ENCODE measurements at regions not wholly inside any gene's neighbourhood (a gene's known extent, or its start where the extent isn't known, plus 50 kb on each side); places are given as distances from the start of the nearest gene placed in this dataset.
"Not testable (repeated sequence)": the region's sequence is repeated elsewhere in the genome, so short reads cannot be mapped to it uniquely, and the experiment has no call there.

- no peak for DNase-seq
These were observed 1915.4 kb downstream of the ARAP2 start for GRCh38 chr4:34328939-34329338.

DNA sequence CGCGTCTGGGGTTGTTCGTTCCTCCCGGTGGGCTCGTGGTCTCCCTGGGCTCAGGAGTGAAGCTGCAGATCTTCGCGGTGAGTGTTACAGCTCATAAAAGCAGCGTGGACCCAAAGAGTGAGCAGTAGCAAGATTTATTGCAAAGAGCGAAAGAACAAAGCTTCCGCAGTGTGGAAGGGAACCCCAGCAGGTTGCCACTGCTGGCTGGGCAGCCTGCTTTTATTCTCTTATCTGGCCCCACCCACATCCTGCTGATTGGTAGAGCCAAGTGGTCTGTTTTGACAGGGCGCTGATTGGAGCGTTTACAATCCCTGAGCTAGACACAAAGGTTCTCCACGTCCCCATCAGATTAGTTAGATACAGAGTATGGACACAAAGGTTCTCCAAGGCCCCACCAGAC is 1909.2 kb downstream of the ARAP2 start:
- DNase-seq = not testable (repeated sequence)

DNA sequence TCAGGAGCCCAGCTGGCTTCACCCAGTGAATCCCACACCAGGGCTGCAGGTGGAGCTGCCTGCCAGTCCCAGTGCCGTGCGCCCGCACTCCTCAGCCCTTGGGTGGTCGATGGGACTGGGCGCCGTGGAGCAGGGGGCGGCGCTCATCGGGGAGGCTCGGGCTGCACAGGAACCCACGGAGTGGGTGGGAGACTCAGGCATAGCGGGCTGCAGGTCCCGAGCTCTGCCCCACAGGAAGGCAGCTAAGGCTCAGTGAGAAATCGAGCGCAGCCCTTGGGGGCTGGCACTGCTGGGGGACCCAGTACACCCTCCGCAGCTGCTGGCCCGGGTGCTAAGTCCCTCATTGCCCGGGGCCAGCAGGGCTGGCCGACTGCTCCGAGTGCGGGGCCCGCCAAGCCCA is 1908.8 kb downstream of the ARAP2 start:
- not testable (repeated sequence) for DNase-seq

DNA sequence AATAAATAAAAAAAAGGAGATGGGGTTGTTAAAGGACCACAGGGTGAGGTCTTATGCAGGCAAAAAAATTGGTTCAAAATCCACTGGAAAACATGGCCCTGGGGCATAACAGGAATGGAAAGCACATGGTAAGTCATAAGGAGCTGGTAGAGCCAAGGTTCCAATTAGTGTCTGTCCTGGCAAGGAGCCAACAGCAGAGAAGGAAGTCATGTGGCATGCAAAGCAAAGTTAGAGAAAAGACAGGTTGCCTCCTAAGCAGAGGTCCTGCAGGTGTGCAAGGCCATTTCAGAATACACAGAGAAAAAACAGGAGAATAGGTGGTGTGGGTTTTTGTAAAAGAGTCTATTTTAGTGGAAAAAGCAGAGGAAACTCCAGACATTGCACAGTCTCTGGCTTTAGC is 1881.7 kb downstream of the ARAP2 start:
- no peak for DNase-seq

GRCh38 chr4:34363842-34364241 is 1880.5 kb downstream of the ARAP2 start:
- DNase-seq = no peak

DNA sequence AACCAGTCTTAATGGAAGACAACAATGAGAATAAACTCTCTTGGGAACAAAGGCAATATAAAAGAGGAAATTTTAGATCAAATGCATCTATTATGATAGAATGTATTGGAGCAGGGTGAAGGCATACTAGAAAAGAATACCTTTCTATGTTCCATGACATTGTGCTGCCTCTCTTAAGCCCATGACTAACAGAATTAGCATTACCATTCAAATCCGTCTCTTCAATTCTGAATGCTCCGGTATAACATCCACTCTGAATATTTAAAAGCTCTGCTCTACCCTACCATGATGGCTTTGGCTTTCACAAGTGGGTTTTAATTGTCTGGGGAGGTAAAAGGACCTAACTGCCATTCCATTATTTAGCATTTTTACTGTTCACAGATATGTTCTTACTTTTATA is 1878.4 kb downstream of the ARAP2 start:
- DNase-seq = no peak

DNA sequence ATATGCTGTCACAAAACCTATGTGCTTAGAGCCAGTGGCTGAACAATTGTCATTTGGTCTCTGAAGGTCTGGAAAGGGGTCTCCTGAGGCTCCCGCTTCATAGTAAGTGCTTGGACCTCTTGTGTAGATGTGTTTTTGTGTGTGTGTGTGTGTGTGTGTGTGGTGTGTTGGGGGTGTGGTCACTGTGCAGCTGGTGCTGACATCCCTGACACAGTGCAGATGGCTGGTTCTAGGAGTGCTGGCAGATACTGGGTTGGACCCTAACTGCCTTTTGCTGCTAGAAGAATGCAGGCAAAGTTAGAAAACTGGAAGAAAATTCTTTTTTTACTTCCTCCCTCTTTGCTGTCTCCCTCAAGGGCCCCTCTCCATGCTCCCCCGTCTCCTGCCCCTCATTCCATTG is 1872.6 kb downstream of the ARAP2 start:
- DNase-seq = no peak

DNA sequence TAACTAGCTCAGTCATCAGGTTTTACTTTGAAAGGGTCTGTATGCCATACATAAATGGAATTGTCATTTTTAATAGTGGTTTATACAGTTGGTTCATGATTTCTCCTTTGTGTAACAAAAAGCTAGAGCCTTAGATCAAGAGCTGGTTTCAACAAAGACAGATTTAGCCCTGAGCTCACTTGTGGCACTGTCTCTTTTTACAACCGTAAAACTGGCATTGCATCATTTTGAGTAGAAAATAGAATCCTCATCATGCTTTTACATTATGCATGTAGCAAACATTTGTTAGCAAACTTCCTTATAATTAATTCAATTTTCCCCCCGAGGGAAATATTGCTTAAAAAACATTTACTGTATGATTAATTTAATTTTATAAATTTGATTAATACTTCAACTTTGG is 1871.5 kb downstream of the ARAP2 start:
- DNase-seq = no peak

- no peak for DNase-seq
These were observed 1870.9 kb downstream of the ARAP2 start for GRCh38 chr4:34373456-34373855.

DNA sequence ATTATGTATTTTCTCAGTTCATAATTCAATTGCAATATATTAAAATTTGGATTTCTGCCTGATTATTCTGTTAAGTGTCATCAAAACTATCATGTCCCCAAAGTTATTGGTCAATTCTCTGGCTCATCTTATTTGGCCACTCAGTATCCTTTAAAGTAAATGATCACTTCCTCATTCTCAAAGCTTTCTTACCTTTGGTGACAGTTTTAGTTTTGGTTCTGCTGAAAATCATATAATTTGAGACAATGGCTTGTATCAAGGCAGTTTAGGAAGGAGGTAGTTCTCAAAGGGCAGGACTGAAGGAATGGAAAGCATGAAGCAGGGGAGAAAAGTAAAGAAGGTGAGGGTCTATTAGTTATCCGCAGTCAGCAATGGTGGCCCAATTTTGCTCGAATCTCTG is 1832.1 kb downstream of the ARAP2 start:
- DNase-seq = no peak

DNA sequence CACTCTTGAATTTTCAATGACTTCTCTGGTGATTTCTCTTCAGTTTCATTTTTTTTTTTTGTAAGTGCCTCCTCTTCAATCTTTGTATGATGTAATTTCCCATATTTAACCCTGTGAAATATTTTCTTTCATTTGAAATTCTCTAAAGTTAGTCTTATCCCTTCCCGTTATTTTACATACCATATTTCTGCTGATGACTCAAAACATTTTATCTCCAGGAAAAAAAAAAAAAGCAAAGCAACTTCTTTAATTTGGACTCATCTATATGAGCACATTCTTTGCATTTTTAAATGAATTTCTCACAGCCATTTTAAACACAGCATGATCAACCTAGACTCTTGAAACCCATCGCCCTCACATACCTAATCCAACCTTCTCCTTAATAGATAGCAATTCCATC is 1831.4 kb downstream of the ARAP2 start:
- DNase-seq = no peak

DNA sequence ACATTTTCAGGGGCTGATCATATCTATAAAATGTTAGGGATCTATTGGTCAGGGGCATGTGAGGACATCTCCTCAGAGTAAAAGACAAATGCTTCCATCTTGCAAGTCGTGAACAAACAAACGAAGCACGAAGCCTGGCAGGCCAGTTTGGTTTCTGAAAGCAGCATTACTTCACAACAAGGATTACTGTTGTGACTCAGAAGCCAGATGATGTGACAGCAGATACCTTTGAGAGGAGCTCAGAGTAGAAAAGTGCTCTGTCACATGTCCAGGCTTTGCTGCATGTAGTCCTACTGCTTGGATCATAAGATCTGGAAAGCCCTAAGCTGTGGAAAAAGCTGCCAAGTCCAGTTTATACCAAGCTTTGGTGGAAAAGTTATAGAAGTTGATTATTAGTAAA is 1827.2 kb downstream of the ARAP2 start:
- DNase-seq = no peak

GRCh38 chr4:34419871-34420270 is 1824.4 kb downstream of the ARAP2 start:
- DNase-seq = no peak

GRCh38 chr4:34422472-34423175 is 1821.7 kb downstream of the ARAP2 start:
- peak in 1 of 58 donors; percentile 0 for DNase-seq

DNA sequence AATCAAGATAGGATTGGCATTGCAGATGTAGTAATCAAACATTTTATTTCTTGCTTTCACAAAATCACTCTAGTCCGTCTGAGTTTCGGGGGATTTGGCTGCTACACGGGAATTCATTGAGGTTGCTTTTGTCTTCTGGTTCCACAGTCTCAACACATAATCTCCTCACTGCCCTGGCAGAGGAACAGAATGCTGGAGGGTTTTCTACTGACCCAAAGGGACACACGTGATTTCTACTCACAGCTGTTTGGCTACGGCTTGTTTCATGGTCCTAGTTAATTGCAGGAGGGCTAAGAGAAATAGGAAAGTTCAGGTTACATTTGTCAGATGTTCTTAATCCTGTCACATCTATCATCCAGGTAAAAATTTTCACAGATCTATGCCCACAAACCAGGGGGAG is 1811.6 kb downstream of the ARAP2 start:
- DNase-seq = no peak

DNA sequence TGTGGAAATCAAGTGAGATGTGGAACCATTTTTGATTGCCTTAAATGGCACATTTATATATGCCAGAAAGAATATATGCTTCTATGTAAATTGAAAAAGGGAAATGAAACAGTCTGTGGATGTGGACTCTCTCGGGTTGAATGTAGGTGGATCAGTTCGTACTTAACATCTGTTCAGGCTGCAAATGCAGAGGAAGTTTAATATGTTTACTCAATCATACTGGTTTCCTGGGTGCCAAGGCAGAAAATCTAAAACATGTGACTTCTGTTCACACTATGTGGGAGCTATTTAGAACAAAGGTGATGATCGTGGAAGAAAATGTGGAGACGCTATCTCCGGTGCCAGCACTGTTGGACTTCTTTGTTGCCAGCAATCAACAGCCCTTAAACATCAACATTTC is 1809.9 kb downstream of the ARAP2 start:
- peak in 2 of 58 donors; percentile 3 to 10 for DNase-seq

- DNase-seq = no peak
These were observed 1780.1 kb downstream of the ARAP2 start for GRCh38 chr4:34464196-34464595.

DNA sequence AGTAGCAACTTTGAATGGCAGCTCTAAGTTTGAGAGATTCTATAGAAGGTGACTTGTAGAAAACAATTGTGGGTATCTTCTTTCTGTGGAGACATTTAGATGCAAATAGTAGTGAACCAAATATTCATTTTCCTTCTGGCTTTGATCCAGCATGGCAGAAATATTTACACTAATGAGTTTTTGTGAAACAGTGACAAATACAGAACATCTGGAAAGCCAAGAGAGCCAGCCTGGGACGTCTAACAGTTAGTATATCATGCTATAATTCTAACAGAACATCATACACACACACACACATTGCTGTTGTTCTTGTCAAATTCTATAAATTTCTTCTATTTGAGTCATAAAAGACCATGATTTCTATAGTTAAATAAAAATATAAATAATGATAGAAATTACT is 1777.9 kb downstream of the ARAP2 start:
- DNase-seq = no peak

DNA sequence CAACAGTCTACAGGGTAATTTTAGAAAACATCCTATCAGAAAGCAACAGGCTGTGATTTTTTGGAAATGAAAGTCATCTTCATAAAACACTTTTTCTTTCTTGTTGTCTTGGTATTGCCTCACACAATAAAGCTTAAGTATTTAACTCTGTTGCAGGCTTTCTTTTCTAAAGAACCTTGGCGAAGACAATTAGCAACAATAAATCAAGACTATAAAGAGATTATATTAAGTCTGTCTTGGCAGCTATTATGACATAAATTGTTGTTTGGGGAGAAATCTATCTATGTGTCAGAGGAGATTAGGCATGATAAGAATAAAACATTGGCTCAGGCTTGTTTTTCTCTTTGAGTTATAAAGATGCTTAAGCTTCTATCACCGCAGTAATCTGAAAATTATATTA is 1774.8 kb downstream of the ARAP2 start:
- no peak for DNase-seq

- DNase-seq = no peak
These were observed 1759.1 kb downstream of the ARAP2 start for GRCh38 chr4:34485252-34485651.

- no peak for DNase-seq
These were observed 1757.6 kb downstream of the ARAP2 start for GRCh38 chr4:34486461-34487363.

- no peak for DNase-seq
These were observed 1751.9 kb downstream of the ARAP2 start for GRCh38 chr4:34492414-34492813.

- DNase-seq = no peak
These were observed 1742.2 kb downstream of the ARAP2 start for GRCh38 chr4:34502086-34502485.
